ENCODE measurements at regions not wholly inside any gene's neighbourhood (a gene's known extent, or its start where the extent isn't known, plus 50 kb on each side); places are given as distances from the start of the nearest gene placed in this dataset.

GRCh38 chr2:144180131-144180530, 339.8 kb downstream of the ZEB2 start:
- Mint-ChIP-seq H3K36me3 (ENCODE audit: low read depth) (peaks cover 14% of the 10 kb centered on the region), H3K4me1 (no peaks in the 10 kb centered on the region), H3K9me3 (peaks cover 3% of the 10 kb centered on the region), H3K27ac (ENCODE audit: unreplicated experiment) (no peak overlapping the region), H3K4me3 (no peak overlapping the region), H3K27me3 (ENCODE audit: low read depth) (no peaks in the 10 kb centered on the region)
- TF ChIP-seq CTCF (conservative IDR thresholded peaks at IDR 0.05) = no peak
- DNase-seq (ENCODE audit: low read depth, low spot score) = no peak

DNA sequence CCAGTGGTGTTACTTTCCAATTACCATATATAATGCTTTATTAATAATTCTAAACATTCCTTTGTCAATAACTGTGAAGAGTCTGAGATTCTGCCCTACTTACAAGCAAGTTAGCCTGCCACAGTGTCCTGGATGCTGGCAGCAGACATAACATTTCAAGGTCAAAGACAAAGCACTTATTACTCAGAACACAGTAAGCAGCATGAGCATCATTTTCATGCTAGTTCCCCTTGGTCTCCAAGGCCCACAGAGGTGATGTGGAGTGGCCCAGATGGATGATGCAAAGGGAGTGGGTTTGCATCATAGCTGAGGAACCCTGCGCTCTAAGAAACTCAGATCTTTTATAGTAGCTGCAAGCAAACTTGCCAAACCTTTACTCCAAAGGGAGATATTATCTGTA, 349.7 kb downstream of the ZEB2 start:
- no peaks in the 10 kb centered on the region for H3K4me1 Mint-ChIP-seq
- no peak overlapping the region for H3K27ac Mint-ChIP-seq (ENCODE audit: unreplicated experiment)
- H3K9me3 Mint-ChIP-seq = peaks cover 6% of the 10 kb centered on the region
- H3K4me3 Mint-ChIP-seq = no peak overlapping the region
- no peaks in the 10 kb centered on the region for H3K27me3 Mint-ChIP-seq (ENCODE audit: low read depth)
- H3K36me3 Mint-ChIP-seq (ENCODE audit: low read depth) = peaks cover 12% of the 10 kb centered on the region
- DNase-seq (ENCODE audit: low read depth, low spot score) = no peak
- TF ChIP-seq CTCF (conservative IDR thresholded peaks at IDR 0.05) = no peak

GRCh38 chr2:144166743-144167142, 353.2 kb downstream of the ZEB2 start:
- Mint-ChIP-seq H3K4me3 (no peak overlapping the region), H3K9me3 (no peaks in the 10 kb centered on the region), H3K4me1 (no peaks in the 10 kb centered on the region), H3K27ac (ENCODE audit: unreplicated experiment) (no peak overlapping the region), H3K36me3 (ENCODE audit: low read depth) (no peaks in the 10 kb centered on the region), H3K27me3 (ENCODE audit: low read depth) (no peaks in the 10 kb centered on the region)
- DNase-seq (ENCODE audit: low read depth, low spot score) = no peak
- no peak for TF ChIP-seq CTCF (conservative IDR thresholded peaks at IDR 0.05)

DNA sequence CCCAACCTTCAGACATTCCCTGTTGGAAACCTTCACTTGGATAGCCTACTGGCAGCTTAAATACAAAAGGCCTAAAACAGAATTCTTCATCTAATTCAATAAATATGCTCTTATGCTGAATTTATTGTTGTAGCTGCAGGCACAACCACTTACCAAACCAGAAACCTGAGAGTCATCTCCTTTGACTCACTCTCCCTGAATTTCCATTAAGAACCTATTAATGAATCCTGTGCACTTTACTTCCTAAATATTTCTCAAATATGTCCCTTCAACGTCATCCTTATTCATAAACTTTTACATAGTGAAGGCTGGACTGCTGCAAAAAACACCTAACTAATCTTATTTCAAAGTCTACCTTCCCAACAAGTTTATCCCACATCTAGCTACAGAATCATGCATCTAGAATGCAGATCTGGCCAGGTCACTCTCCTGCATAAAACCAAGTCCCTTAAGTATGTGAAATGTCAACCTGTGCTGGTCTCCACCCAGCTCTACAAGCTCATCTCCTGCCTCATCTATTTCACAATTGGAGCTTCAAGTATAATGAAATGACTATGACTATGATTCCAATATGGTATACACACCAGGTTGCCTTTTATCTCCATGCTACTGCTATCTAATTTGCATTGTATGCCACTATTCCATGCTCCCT, 354.2 kb downstream of the ZEB2 start:
- Mint-ChIP-seq H3K27ac (ENCODE audit: unreplicated experiment) (no peak overlapping the region), H3K4me3 (no peak overlapping the region), H3K27me3 (ENCODE audit: low read depth) (no peaks in the 10 kb centered on the region), H3K36me3 (ENCODE audit: low read depth) (no peaks in the 10 kb centered on the region), H3K4me1 (no peaks in the 10 kb centered on the region), H3K9me3 (no peaks in the 10 kb centered on the region)
- no peak for DNase-seq (ENCODE audit: low read depth, low spot score)
- TF ChIP-seq CTCF (conservative IDR thresholded peaks at IDR 0.05) = no peak

DNA sequence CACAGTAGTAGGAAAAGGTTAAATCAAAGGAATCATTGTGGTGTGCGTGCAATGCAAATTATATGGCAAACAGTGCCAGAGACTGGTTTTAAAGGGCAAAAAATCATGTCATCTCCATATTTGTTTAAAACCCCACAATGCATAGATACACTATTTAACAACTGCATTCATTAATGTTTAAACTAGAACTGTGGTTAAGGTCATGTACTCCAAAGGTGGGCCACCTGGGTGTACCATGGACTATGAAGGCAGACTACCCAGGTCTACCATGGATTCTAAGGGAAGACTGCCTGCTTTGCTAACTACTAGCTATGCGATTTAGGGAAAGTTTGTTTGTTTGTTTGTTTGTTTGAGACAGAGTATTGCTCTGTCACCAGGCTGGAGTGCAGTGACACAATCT, 356.3 kb downstream of the ZEB2 start:
- no peaks in the 10 kb centered on the region for H3K27me3 Mint-ChIP-seq (ENCODE audit: low read depth)
- H3K27ac Mint-ChIP-seq (ENCODE audit: unreplicated experiment) = no peak overlapping the region
- no peaks in the 10 kb centered on the region for H3K36me3 Mint-ChIP-seq (ENCODE audit: low read depth)
- H3K4me1 Mint-ChIP-seq = no peaks in the 10 kb centered on the region
- H3K9me3 Mint-ChIP-seq = no peaks in the 10 kb centered on the region
- DNase-seq (ENCODE audit: low read depth, low spot score) = no peak
- no peak for TF ChIP-seq CTCF (conservative IDR thresholded peaks at IDR 0.05)
- H3K4me3 Mint-ChIP-seq = no peak overlapping the region

All from neural crest cell (in vitro differentiated cells).